Liver (tissue), 8 donors: ENCODE measurements at regions not wholly inside any gene's neighbourhood (a gene's known extent, or its start where the extent isn't known, plus 50 kb on each side); places are given as distances from the start of the nearest gene placed in this dataset.

Experiments used
- DNase-seq: peaks from one replicate; pipeline ENCODE4 v3.0.0-alpha.2; 2017; ENCODE audit warnings: low spot score
- H3K27ac ChIP-seq, 2 donors: one replicate each; pipeline ENCODE4 v1.7.0; 2013; ENCODE audit warnings: inconsistent platforms in 2 of 2, low read length in 2 of 2, control low read depth in 1 of 2, low read depth in 1 of 2, mild to moderate bottlenecking in 1 of 2
- H3K27me3 ChIP-seq, 4 donors: one replicate each; pipeline versions ENCODE4 v1.6.1 to v1.7.0; 2013; ENCODE audit warnings: low read length in 3 of 4, inconsistent platforms in 1 of 4, mild to moderate bottlenecking in 1 of 4, moderate library complexity in 1 of 4; ENCODE audit not compliant: control insufficient read depth in 4 of 4, insufficient read depth in 4 of 4
- H3K36me3 ChIP-seq, 4 donors: one replicate each; pipeline versions ENCODE4 v1.6.1 to v1.7.0; 2013; ENCODE audit warnings: low read length in 3 of 4, mild to moderate bottlenecking in 3 of 4, low read depth in 1 of 4, moderate library complexity in 1 of 4; ENCODE audit not compliant: control insufficient read depth in 4 of 4, insufficient read depth in 3 of 4
- H3K4me1 ChIP-seq, 4 donors: one replicate each; pipeline versions ENCODE4 v1.6.1 to v1.7.0; 2013; ENCODE audit warnings: low read length in 3 of 4, mild to moderate bottlenecking in 3 of 4, moderate library complexity in 1 of 4; ENCODE audit not compliant: control insufficient read depth in 4 of 4, insufficient read depth in 4 of 4
- H3K4me3 ChIP-seq, 3 donors: one replicate each; pipeline versions ENCODE4 v1.6.1 to v1.7.0; 2013; ENCODE audit warnings: low read length in 3 of 3, control low read depth in 1 of 3, low read depth in 1 of 3, mild to moderate bottlenecking in 1 of 3
- H3K9ac ChIP-seq, 2 donors: one replicate each; pipeline ENCODE4 v1.7.0; 2013; ENCODE audit warnings: low read length in 2 of 2, mild to moderate bottlenecking in 2 of 2, moderate library complexity in 2 of 2, control low read depth in 1 of 2, low read depth in 1 of 2
- H3K9me3 ChIP-seq, 4 donors: one replicate each; pipeline versions ENCODE4 v1.6.1 to v1.7.0; 2013; ENCODE audit warnings: low read length in 3 of 4; ENCODE audit not compliant: control insufficient read depth in 4 of 4
- ATF3 ChIP-seq: IDR thresholded peaks from 2 replicates; pipeline ENCODE4 v1.6.1; 2016; ENCODE audit warnings: antibody characterized with exemption
- CTCF ChIP-seq: fragments of 150-350 bp; IDR thresholded peaks from 2 replicates; pipeline ENCODE4 v1.5.1; 2017; ENCODE audit warnings: improper control_type of control experiment, low read depth, low read length; ENCODE audit not compliant: missing input control
- GABPA ChIP-seq, 2 donors: IDR thresholded peaks in 1 of 2; conservative IDR thresholded peaks in 1 of 2; 2 replicates each; pipeline ENCODE4 v1.6.1; 2016; ENCODE audit warnings: antibody characterized with exemption in 2 of 2, mild to moderate bottlenecking in 1 of 2, moderate library complexity in 1 of 2
- HNF4A ChIP-seq, 2 donors: conservative IDR thresholded peaks; 2 replicates each; pipeline ENCODE4 v1.6.1; 2016; ENCODE audit warnings: antibody characterized with exemption in 2 of 2, mild to moderate bottlenecking in 2 of 2
- HNF4G ChIP-seq: IDR thresholded peaks from 2 replicates; pipeline ENCODE4 v1.6.1; 2016; ENCODE audit warnings: antibody characterized with exemption
- JUND ChIP-seq, 2 donors: IDR thresholded peaks; 2 replicates each; pipeline ENCODE4 v1.6.1; 2016; ENCODE audit warnings: antibody characterized with exemption in 2 of 2
- MAX ChIP-seq: IDR thresholded peaks from 2 replicates; pipeline ENCODE4 v1.6.1; 2016; ENCODE audit warnings: antibody characterized with exemption
- NR2F2 ChIP-seq: IDR thresholded peaks from 2 replicates; pipeline ENCODE4 v1.6.1; 2016; ENCODE audit warnings: antibody characterized with exemption
- REST ChIP-seq: IDR thresholded peaks from 2 replicates; pipeline ENCODE4 v1.6.1; 2016; ENCODE audit warnings: antibody characterized with exemption, mild to moderate bottlenecking
- SP1 ChIP-seq: IDR thresholded peaks from 2 replicates; pipeline ENCODE4 v1.6.1; 2018; ENCODE audit warnings: antibody characterized with exemption, mild to moderate bottlenecking
- TAF1 ChIP-seq: conservative IDR thresholded peaks from 2 replicates; pipeline ENCODE4 v1.6.1; 2016; ENCODE audit warnings: antibody characterized with exemption, mild to moderate bottlenecking
- YY1 ChIP-seq: IDR thresholded peaks from 2 replicates; pipeline ENCODE4 v1.6.1; 2016; ENCODE audit warnings: antibody characterized with exemption, mild to moderate bottlenecking
- ZBTB33 ChIP-seq: IDR thresholded peaks from 2 replicates; pipeline ENCODE4 v1.6.1; 2016; ENCODE audit warnings: antibody characterized with exemption
- WGBS: extraction: QIAGEN DNeasy Blood & Tissue Kit; methylation state at CpG from one replicate; pipeline ENCODE4 v1.1.7; 2013; 5-methylcytosine and 5-hydroxymethylcytosine counted together
- donor health status: healthy.
- donor health status: healthy.
- donor health status: healthy.
- donor health status: healthy.
- donor health status: healthy.

- TF ChIP-seq ZBTB33 (no peak), REST (no peak)
Measured at GRCh38 chr4:170529748-170530722, 440.3 kb upstream of the AADAT start (continued).

- no peak overlapping the region for H3K4me3 ChIP-seq
- peaks cover 0 to 2% (median 0%) of the 10 kb centered on the region in 4 donors for H3K9me3 ChIP-seq
- H3K27me3 ChIP-seq: no peaks in the 10 kb centered on the region
- TF ChIP-seq GABPA (IDR thresholded peaks at IDR 0.05 in 1 of 2, conservative IDR thresholded peaks at IDR 0.05 in 1 of 2) (no peak), YY1 (no peak), SP1 (no peak), HNF4A (conservative IDR thresholded peaks at IDR 0.05) (no peak), ATF3 (no peak), JUND (IDR thresholded peaks at IDR 0.05) (no peak), TAF1 (no peak), REST (no peak), ZBTB33 (no peak), CTCF (no peak), MAX (no peak), NR2F2 (no peak), HNF4G (no peak)
- WGBS: 76% methylated on average over 1 of the region's 1 CpG
- no peak overlapping the region for H3K9ac ChIP-seq
- no peaks in the 10 kb centered on the region for H3K4me1 ChIP-seq
- no peak for DNase-seq
- H3K36me3 ChIP-seq: no peaks in the 10 kb centered on the region
- no peak overlapping the region for H3K27ac ChIP-seq
Measured at GRCh38 chr4:170526471-170526870, 436.7 kb upstream of the AADAT start.
